Thyroid gland (tissue), 4 donors: ENCODE measurements at regions not wholly inside any gene's neighbourhood (a gene's known extent, or its start where the extent isn't known, plus 50 kb on each side); places are given as distances from the start of the nearest gene placed in this dataset.

Experiments
- POLR2A ChIP-seq, 2 donors: fragments of 450-650 bp; IDR thresholded peaks; one replicate each; pipeline ENCODE4 v1.6.1; 2017; ENCODE audit warnings: antibody characterized with exemption in 2 of 2, mild to moderate bottlenecking in 2 of 2, moderate library complexity in 1 of 2
- TF ChIP-seq, protein P1 (sequence below), 6 experiments: fragments of 200-600 bp in 3 of 6; fragments of 450-650 bp in 3 of 6; sonication (generic) in 3 of 6; IDR thresholded peaks; one replicate each; pipeline ENCODE4 v1.5.1; 2016 to 2019; ENCODE audit warnings: antibody characterized with exemption in 6 of 6, mild to moderate bottlenecking in 2 of 6, inconsistent platforms in 1 of 6, moderate library complexity in 1 of 6

DNA sequence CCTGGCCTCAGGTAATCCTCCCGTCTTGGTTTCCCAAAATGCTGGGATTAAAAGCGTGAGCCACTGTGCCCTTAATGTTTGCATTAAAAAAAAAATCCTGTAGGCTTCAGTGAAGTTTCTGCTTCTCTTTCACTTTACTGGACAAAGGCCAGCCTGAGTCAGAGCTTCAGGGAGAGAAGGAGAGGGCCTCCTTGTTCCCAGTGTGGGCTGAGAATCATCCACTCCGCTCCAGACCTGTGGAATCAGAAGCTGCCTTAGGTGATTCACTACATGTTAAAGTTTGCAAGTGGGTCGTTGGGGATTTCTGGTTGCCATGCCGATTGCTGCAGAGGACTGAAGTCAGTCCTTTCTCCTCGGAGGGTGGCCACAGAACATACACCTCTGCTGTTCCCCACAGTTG, 113.3 kb upstream of the EEF1E1 start:
- TF ChIP-seq, protein P1, sequence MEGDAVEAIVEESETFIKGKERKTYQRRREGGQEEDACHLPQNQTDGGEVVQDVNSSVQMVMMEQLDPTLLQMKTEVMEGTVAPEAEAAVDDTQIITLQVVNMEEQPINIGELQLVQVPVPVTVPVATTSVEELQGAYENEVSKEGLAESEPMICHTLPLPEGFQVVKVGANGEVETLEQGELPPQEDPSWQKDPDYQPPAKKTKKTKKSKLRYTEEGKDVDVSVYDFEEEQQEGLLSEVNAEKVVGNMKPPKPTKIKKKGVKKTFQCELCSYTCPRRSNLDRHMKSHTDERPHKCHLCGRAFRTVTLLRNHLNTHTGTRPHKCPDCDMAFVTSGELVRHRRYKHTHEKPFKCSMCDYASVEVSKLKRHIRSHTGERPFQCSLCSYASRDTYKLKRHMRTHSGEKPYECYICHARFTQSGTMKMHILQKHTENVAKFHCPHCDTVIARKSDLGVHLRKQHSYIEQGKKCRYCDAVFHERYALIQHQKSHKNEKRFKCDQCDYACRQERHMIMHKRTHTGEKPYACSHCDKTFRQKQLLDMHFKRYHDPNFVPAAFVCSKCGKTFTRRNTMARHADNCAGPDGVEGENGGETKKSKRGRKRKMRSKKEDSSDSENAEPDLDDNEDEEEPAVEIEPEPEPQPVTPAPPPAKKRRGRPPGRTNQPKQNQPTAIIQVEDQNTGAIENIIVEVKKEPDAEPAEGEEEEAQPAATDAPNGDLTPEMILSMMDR (IDR thresholded peaks at IDR 0.05), result no peak
- no peak for TF ChIP-seq POLR2A (IDR thresholded peaks at IDR 0.05)
